GM12873 (cell line): ENCODE measurements at regions not wholly inside any gene's neighbourhood (a gene's known extent, or its start where the extent isn't known, plus 50 kb on each side); places are given as distances from the start of the nearest gene placed in this dataset.

ENCODE experiments used
- TF ChIP-seq, protein P1 (sequence below): IDR thresholded peaks from 2 replicates; pipeline ENCODE4 v1.5.1; 2012; ENCODE audit warnings: low read depth, mild to moderate bottlenecking, moderate library complexity, low read length, control low read depth; ENCODE audit not compliant: insufficient read depth; ENCODE audit errors: missing control alignments

GRCh38 chr16:61233713-61234112 is 802.5 kb downstream of the CDH8 start:
- TF ChIP-seq, protein P1, sequence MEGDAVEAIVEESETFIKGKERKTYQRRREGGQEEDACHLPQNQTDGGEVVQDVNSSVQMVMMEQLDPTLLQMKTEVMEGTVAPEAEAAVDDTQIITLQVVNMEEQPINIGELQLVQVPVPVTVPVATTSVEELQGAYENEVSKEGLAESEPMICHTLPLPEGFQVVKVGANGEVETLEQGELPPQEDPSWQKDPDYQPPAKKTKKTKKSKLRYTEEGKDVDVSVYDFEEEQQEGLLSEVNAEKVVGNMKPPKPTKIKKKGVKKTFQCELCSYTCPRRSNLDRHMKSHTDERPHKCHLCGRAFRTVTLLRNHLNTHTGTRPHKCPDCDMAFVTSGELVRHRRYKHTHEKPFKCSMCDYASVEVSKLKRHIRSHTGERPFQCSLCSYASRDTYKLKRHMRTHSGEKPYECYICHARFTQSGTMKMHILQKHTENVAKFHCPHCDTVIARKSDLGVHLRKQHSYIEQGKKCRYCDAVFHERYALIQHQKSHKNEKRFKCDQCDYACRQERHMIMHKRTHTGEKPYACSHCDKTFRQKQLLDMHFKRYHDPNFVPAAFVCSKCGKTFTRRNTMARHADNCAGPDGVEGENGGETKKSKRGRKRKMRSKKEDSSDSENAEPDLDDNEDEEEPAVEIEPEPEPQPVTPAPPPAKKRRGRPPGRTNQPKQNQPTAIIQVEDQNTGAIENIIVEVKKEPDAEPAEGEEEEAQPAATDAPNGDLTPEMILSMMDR: no peak

DNA sequence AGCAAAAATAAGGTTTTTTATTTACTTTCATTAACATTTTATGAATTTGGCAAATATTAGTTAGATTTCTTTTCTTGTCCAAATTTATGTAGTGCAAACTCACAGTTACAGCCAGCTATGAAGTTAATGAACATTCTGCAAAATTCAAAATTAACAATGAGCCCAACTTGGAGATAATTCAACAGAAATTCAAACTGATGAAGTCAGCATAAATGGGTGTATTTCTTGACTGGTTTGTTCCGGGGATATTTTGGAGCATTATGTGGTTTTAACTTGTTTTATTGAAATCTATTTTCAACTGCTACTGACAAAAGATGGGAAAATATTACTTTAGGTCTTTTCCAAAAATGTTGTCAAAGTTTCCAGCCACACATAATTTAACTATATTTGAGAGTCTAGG is 807.9 kb downstream of the CDH8 start:
- TF ChIP-seq, protein P1: no peak

DNA sequence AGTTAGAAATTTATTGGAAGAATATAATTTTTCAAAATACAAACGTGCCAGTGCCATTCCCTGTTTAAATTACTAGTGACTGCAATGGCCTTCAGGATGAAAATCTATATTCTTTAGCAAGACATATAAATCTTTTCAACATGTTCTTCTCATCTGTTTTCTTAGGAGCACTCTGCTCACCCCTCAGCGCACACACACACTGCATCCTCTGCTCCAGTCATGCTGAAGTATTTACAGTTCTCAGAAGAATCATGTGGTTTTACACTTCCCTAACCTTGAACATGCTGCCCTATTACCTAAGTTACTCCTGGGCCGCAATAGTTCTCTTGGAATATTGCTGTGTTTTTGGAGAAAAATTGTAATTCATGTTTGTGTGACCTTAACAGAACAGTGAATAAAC is 820.6 kb downstream of the CDH8 start:
- TF ChIP-seq, protein P1: no peak

DNA sequence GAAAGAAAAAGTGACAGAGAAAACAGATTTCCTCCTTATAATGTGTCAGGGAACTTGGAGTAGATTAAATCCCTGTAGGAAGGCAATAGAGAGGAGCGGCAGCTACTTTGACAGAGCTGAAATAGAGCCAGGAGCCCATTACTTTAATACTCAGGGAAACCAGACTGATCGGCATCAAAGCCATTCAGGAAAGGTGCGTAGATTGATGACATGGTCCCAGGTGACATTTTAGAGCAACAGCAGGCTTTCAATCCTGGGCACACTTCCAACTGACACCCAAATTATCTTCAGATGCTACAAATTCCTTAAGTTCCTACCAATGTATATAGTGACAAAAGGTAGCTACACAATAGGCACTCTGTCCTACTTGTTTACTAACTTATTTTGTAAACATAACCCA is 821.5 kb downstream of the CDH8 start:
- TF ChIP-seq, protein P1: no peak

DNA sequence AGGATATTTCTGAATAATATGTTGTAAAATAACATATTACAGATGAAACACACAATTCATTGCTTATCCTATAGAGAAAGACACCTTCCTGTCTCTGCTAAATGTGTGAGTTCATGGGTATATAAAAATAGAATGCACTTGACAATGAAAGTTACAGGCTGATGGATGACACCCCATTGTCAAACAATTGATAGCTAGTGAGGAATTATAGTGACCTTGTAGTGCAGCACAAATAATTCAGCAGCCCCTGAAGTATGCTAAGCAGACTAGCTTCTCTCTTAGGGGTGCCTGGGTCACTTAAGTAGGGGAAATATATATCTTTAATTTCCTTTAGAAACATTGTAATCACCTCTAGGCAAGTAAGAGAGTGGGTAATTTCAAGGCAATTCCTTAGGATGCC is 826.2 kb downstream of the CDH8 start:
- TF ChIP-seq, protein P1: no peak

DNA sequence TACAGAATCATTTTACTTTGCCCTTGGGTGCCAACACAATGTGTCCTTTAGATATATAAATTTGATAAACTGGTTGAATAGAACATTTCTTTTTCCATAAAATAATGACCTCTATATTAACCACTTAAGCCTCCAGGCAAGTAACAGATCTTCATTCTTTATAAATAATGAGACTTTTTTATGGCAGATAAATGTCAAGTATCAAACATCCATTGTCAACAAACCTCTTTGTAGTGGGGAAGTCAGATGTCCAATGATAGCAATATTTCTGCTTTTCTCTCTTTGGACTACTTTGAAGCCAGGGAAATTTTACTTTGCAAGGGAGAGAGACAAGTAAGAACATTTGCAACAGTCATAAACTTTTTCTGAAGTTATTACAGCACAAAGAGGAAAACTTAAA is 841.2 kb downstream of the CDH8 start:
- TF ChIP-seq, protein P1: no peak

GRCh38 chr16:61194573-61194972 is 841.7 kb downstream of the CDH8 start:
- TF ChIP-seq, protein P1: no peak
